ENCODE measurements at regions not wholly inside any gene's neighbourhood (a gene's known extent, or its start where the extent isn't known, plus 50 kb on each side); places are given as distances from the start of the nearest gene placed in this dataset.

DNA sequence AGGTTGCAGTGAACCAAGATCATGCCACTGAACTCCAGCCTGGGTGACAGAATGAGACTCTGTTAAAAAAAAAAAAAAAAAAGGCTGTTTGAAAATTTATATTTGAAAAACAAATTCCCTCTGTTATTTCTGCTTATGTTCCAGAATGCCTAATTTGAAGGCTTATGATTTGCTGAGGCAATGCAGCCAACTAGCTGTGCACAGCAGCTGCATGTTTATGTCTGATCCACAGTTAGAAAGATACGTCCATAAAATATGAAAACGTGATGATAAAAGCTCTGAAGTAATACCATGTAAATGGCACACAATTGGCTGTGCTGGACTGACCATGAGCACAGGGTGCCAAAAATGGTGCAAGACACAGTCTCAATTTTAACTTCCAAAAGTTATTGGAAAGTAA, 453.2 kb downstream of the TUSC1 start:
- TF ChIP-seq, protein P1, sequence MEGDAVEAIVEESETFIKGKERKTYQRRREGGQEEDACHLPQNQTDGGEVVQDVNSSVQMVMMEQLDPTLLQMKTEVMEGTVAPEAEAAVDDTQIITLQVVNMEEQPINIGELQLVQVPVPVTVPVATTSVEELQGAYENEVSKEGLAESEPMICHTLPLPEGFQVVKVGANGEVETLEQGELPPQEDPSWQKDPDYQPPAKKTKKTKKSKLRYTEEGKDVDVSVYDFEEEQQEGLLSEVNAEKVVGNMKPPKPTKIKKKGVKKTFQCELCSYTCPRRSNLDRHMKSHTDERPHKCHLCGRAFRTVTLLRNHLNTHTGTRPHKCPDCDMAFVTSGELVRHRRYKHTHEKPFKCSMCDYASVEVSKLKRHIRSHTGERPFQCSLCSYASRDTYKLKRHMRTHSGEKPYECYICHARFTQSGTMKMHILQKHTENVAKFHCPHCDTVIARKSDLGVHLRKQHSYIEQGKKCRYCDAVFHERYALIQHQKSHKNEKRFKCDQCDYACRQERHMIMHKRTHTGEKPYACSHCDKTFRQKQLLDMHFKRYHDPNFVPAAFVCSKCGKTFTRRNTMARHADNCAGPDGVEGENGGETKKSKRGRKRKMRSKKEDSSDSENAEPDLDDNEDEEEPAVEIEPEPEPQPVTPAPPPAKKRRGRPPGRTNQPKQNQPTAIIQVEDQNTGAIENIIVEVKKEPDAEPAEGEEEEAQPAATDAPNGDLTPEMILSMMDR (IDR thresholded peaks at IDR 0.05; ENCODE audit: insufficient read depth, low read depth, low read length, missing control alignments): no peak
- no peak for DNase-seq (ENCODE audit: low read depth)
- no peak overlapping the region for H3K4me3 ChIP-seq (ENCODE audit: low read length)

DNA sequence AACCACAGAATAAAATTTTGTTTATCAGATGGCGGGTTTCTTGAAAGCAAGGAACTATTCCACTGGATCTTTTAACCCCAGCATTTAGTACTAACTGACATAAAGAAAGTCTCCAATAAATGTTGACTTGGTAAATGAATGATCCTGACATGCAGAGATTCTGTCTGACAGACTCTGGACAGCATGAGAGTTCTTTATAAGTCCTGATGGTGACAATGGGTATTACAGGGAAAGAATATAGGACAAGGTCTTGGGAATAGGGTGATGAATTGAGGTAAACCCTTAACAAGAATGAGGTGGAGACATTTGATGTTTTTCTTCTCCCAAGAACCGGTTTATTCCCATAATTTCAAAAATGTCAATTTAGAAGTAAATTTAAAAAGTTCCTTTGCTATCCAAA, 453.9 kb downstream of the TUSC1 start:
- no peak for DNase-seq (ENCODE audit: low read depth)
- H3K4me3 ChIP-seq (ENCODE audit: low read length): no peak overlapping the region
- TF ChIP-seq, protein P1 (IDR thresholded peaks at IDR 0.05; ENCODE audit: insufficient read depth, low read depth, low read length, missing control alignments): no peak

DNA sequence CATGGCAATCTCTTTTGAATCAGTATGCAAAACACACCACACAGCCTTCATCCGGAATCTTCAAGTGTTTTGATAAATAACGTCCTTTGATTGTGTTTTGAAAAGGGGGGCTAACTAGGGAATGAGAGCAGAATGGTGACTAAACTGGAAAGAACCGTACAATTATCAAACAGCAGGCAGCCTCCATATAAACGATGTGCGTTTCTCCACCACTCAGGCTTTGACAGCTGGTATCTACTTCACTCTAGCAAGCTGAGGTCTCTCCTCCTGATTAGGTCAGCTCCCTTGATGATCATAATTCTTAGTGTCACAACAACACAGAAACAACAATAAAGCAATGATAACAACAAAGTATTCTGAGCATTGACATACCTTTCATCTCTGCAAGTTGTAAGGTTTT, 465.9 kb downstream of the TUSC1 start:
- DNase-seq (ENCODE audit: low read depth): no peak
- H3K4me3 ChIP-seq (ENCODE audit: low read length): no peak overlapping the region
- TF ChIP-seq, protein P1 (IDR thresholded peaks at IDR 0.05; ENCODE audit: insufficient read depth, low read depth, low read length, missing control alignments): no peak

GRCh38 chr9:25207402-25208195, 470.6 kb downstream of the TUSC1 start:
- no peak for DNase-seq (ENCODE audit: low read depth)
- TF ChIP-seq, protein P1 (IDR thresholded peaks at IDR 0.05; ENCODE audit: insufficient read depth, low read depth, low read length, missing control alignments): no peak
- H3K4me3 ChIP-seq (ENCODE audit: low read length): no peak overlapping the region

DNA sequence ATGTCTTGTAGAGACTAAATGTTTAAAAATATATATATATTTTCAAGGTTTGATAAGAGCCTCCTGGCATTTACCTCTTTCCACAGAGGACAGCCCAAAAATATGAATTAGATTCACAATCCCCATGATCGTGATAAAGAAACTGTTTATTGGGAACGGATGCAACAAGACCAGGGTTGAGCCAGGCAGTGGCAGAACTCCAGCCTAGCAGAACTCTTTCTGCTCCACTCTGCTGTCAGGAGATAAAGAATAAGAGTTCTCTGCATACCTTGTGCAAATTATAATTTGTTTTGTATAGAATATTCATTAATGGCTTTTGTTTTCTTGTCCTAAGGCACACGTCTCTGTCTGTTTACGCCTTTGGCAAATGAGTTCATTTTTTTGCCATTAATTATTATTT, 472.2 kb downstream of the TUSC1 start:
- TF ChIP-seq, protein P1 (IDR thresholded peaks at IDR 0.05; ENCODE audit: insufficient read depth, low read depth, low read length, missing control alignments): no peak
- no peak overlapping the region for H3K4me3 ChIP-seq (ENCODE audit: low read length)
- no peak for DNase-seq (ENCODE audit: low read depth)

DNA sequence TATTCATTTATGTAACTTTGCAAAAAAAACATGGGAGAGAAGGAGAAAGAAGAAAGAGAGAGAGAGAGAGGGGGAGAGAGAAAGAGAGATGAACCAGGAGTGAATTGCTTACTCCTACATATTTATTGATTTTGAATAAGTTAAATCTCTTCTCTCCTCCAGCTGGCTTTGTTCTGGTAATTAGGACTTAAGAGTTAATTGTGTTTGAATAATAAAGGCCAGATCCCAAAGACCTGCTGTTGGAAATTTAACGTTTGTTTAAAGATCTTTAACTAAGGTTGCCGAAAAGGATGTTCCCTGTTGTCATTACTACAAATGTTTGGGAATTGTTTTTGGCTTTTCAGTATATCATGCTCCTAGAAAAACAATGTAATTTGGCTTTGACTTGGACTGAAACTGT, 473.0 kb downstream of the TUSC1 start:
- TF ChIP-seq, protein P1 (IDR thresholded peaks at IDR 0.05; ENCODE audit: insufficient read depth, low read depth, low read length, missing control alignments): no peak
- no peak for DNase-seq (ENCODE audit: low read depth)
- no peak overlapping the region for H3K4me3 ChIP-seq (ENCODE audit: low read length)

DNA sequence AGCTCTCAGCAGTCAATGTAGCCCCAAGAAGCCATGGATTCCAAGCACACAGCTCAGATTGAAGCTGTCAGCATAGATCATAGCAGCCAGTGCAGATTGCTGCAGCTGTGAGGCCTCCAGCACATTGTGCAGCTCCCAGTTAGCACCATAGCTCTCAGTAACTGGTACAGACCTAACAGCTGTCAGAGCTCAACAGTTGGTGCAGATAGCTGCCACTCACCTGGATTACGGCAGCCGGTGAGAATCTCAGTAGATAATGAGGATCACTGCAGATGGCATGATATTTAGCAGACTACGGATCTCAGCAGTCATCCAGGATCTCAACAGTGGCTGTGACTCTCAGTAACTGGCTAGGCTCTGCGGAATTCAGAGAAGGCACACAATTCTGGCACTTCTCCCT, 500.4 kb downstream of the TUSC1 start:
- no peak overlapping the region for H3K4me3 ChIP-seq (ENCODE audit: low read length)
- TF ChIP-seq, protein P1 (IDR thresholded peaks at IDR 0.05; ENCODE audit: insufficient read depth, low read depth, low read length, missing control alignments): no peak
- DNase-seq (ENCODE audit: low read depth): no peak
